Coronary artery (tissue), 2 donors: ENCODE measurements at regions not wholly inside any gene's neighbourhood (a gene's known extent, or its start where the extent isn't known, plus 50 kb on each side); places are given as distances from the start of the nearest gene placed in this dataset.

ENCODE experiments used
- DNase-seq: peaks from one replicate; pipeline ENCODE4 v3.0.0-alpha.2; 2017; ENCODE audit warnings: low spot score
- H3K27ac ChIP-seq, 2 donors: fragments of 200-600 bp; sonication (generic); one replicate each; pipeline ENCODE4 v1.5.1; 2016 to 2019
- H3K4me3 ChIP-seq: fragments of 200-600 bp; sonication (generic); 2 replicates; pipeline ENCODE4 v1.5.1; 2016; ENCODE audit warnings: mild to moderate bottlenecking, moderate library complexity
- TF ChIP-seq, protein P1 (sequence below): fragments of 200-600 bp; sonication (generic); IDR thresholded peaks from one replicate; pipeline ENCODE4 v1.5.1; 2019; ENCODE audit warnings: antibody characterized with exemption

DNA sequence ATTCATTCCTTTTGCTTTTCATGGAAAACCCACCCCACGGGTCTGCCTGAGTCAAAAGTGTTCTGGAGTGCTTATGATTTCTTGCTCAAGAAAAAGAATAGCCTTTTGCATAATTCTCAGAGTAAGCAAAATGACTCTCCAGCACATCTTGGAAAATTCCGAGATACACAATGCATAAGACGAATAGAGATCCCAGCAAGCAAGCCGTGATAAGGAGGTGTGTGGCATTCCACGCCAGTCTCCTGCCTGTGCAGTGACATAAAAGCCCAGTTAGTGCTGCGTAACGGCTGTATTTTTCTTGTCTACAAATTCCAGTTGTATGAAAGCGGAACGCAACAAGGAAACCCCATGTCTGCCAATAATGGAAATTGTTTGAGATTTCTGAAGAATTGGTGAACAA, 237.9 kb upstream of the GATB start:
- TF ChIP-seq, protein P1, sequence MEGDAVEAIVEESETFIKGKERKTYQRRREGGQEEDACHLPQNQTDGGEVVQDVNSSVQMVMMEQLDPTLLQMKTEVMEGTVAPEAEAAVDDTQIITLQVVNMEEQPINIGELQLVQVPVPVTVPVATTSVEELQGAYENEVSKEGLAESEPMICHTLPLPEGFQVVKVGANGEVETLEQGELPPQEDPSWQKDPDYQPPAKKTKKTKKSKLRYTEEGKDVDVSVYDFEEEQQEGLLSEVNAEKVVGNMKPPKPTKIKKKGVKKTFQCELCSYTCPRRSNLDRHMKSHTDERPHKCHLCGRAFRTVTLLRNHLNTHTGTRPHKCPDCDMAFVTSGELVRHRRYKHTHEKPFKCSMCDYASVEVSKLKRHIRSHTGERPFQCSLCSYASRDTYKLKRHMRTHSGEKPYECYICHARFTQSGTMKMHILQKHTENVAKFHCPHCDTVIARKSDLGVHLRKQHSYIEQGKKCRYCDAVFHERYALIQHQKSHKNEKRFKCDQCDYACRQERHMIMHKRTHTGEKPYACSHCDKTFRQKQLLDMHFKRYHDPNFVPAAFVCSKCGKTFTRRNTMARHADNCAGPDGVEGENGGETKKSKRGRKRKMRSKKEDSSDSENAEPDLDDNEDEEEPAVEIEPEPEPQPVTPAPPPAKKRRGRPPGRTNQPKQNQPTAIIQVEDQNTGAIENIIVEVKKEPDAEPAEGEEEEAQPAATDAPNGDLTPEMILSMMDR: no peak
- H3K27ac ChIP-seq: peak overlapping the region in 1 of 2 donors; percentile 26
- no peak for DNase-seq
- H3K4me3 ChIP-seq: no peak overlapping the region

DNA sequence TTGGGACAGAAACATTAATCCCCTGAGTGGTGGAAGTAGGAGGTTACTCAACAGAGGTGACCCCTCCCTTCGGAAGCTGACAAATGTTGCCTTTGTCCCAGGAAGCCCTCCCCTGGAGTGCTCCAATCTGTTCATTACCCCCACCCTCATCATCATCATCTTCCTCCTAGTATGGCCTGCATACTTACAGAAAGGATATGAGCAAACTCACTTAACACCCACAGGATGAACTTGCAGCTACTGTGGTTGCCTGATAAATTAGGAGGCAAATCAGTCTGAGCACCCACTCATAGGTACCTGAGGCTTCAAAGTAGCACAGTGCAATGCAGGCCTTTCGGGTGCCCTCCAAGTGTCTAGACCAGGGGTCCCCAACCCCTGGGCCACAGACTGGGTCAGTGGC, 236.7 kb upstream of the GATB start:
- TF ChIP-seq, protein P1: no peak
- no peak overlapping the region for H3K4me3 ChIP-seq
- H3K27ac ChIP-seq: no peak overlapping the region
- DNase-seq: no peak

DNA sequence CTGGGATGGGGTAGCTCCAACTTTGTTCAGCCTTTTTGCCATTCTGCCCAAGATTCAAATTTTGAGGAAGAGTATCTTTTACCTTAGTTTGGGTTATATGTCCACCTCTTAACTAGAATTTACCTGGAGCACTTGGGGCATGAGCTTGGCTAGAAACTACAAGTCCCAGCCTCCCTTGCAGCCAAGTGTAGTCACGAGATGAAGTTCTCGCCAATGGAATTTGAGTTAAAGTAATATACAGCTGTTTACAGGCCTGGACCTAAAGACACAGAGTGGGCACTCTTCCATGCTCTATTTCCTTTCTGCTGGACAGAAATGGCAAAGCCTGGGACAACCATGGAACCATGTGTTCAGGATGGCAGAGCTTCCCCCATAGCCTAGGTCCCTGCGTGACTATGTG, 233.6 kb upstream of the GATB start:
- Histone ChIP-seq H3K27ac (no peak overlapping the region), H3K4me3 (no peak overlapping the region)
- TF ChIP-seq, protein P1: no peak
- DNase-seq: no peak

DNA sequence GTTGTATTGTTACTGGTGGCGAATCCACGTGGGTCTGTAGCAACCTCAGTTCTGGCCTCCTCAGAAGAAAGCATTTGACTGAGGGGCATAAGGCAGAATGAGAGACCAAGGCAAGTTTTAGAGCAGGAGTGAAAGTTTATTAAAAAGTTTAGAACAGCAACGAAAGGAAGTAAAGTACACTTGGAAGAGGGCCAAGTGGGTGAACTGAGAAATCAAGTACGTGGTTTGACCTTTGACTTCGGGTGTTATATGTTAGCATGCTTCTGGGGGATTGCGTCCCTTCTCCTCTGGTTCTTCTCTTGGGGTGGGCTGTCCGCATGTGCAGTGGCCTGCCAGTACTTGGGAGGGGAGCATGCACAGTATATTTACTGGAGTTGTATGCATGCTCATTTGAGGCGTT, 232.7 kb upstream of the GATB start:
- TF ChIP-seq, protein P1: no peak
- DNase-seq: no peak
- H3K27ac ChIP-seq: no peak overlapping the region
- H3K4me3 ChIP-seq: no peak overlapping the region

DNA sequence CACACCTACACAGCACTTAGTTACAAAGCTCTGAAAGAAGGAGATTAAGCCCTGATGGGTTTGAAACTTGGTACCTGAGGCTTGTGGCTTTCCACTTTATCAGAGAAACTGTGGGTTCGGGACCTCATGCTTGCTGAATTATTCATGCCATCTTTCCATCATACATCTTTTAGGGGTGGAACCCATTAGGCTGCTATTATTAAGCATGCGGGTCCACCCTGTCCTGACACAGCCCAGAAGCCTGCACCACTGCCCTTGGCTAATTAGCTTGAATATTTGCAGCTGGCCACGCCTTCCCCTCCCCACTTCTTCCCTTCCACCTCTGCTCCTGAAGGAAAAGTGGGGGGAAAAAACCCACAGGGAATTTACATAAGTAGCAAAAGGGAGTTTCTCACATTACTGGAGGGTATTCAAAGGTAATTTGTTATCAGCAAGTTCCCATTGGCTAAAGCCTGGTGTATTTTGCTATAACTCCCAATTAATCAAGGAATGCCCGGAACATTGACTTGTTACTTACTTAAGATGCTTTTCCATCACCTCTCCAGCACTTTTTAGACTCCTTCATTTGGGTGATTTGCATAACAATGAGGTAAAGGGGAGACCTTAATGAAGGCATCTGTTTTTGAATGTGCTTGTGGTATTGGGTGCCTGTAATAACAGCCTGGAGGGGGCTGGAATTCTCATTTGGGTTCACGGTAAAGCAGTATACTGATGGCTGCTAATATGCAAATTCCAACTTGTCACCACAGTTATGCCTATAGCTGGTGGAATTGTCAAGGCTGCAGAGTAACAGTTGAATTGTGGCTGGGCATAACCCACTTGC, 231.7 kb upstream of the GATB start:
- Histone ChIP-seq H3K27ac (peak overlapping the region in 1 of 2 donors; percentile 77), H3K4me3 (no peak overlapping the region)
- no peak for DNase-seq
- TF ChIP-seq, protein P1: no peak

DNA sequence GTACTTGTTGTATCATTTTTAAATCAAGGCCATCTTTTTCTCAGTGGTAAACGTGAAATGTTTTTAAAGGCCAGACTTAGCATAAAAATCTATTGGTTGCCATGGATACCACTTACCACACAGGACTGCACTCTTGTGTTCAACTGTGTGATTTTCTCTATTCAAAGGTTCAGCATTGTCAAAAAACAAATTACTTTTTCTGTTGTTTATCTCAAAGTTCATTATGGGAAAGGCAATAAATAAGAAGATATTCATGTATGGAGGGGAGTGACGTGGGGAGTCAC, 231.0 kb upstream of the GATB start:
- no peak overlapping the region for H3K4me3 ChIP-seq
- TF ChIP-seq, protein P1: no peak
- H3K27ac ChIP-seq: peak overlapping the region in 1 of 2 donors; percentile 77
- DNase-seq: no peak
